Upper lobe of left lung (tissue), 4 donors: ENCODE measurements at regions not wholly inside any gene's neighbourhood (a gene's known extent, or its start where the extent isn't known, plus 50 kb on each side); places are given as distances from the start of the nearest gene placed in this dataset.

Experiments used
- EP300 ChIP-seq, 4 donors: sonication (generic); formaldehyde crosslinking; IDR thresholded peaks; one replicate each; pipeline ENCODE4 v1.5.1; 2017; ENCODE audit warnings: antibody characterized with exemption in 4 of 4, control low read depth in 2 of 4
- POLR2A ChIP-seq, 4 donors: fragments of 450-650 bp; IDR thresholded peaks; one replicate each; pipeline ENCODE4 v1.5.1; 2016 to 2017; ENCODE audit warnings: antibody characterized with exemption in 4 of 4, mild to moderate bottlenecking in 2 of 4
- POLR2AphosphoS5 ChIP-seq, 2 donors: sonication (generic); formaldehyde crosslinking; IDR thresholded peaks; one replicate each; pipeline ENCODE4 v1.5.1; 2017; ENCODE audit warnings: antibody characterized with exemption in 2 of 2
- TF ChIP-seq, protein P1 (sequence below), 6 experiments: fragments of 450-650 bp in 4 of 6; fragments of 200-600 bp in 2 of 6; sonication (generic) in 2 of 6; IDR thresholded peaks; one replicate each; pipeline ENCODE4 v1.5.1; 2016 to 2019; ENCODE audit warnings: antibody characterized with exemption in 6 of 6

DNA sequence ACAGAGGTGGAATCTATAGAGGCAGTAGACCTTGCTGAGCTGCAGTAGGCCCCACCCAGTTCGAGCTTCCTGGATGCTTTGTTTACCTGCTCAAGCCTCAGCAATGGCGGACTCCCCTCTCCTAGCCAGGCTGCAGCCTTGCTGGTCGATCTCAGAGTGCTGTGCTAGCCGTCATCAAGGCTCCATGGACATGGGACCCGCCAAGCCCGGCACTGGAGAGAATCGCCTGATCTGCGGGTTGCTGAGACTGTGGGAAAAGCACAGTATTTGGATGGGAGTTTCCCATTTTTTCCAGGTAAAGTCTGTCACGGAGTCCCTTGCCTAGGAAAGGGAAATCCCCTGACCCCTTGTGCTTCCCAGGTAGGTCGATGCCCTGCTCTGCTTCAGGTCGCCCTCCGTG lies 124.8 kb upstream of the KLF8 start:
- TF ChIP-seq EP300 (IDR thresholded peaks at IDR 0.05), result no peak
- TF ChIP-seq, protein P1, sequence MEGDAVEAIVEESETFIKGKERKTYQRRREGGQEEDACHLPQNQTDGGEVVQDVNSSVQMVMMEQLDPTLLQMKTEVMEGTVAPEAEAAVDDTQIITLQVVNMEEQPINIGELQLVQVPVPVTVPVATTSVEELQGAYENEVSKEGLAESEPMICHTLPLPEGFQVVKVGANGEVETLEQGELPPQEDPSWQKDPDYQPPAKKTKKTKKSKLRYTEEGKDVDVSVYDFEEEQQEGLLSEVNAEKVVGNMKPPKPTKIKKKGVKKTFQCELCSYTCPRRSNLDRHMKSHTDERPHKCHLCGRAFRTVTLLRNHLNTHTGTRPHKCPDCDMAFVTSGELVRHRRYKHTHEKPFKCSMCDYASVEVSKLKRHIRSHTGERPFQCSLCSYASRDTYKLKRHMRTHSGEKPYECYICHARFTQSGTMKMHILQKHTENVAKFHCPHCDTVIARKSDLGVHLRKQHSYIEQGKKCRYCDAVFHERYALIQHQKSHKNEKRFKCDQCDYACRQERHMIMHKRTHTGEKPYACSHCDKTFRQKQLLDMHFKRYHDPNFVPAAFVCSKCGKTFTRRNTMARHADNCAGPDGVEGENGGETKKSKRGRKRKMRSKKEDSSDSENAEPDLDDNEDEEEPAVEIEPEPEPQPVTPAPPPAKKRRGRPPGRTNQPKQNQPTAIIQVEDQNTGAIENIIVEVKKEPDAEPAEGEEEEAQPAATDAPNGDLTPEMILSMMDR (IDR thresholded peaks at IDR 0.05), result no peak
- no peak for TF ChIP-seq POLR2AphosphoS5 (IDR thresholded peaks at IDR 0.05)
- TF ChIP-seq POLR2A (IDR thresholded peaks at IDR 0.05), result no peak
